ENCODE measurements at regions not wholly inside any gene's neighbourhood (a gene's known extent, or its start where the extent isn't known, plus 50 kb on each side); places are given as distances from the start of the nearest gene placed in this dataset.
A peak's percentile ranks its signal among the peaks of the same experiment; 100 is the strongest.

GRCh38 chr15:66615846-66616245, 50.0 kb upstream of the LCTL start:
- no peak for DNase-seq

GRCh38 chr15:66617137-66618090, 51.6 kb upstream of the LCTL start:
- peak in 1 of 2 donors; percentile 42 for DNase-seq

- DNase-seq, result peak; percentile 22 to 47
Observed at GRCh38 chr15:66619152-66619903, 53.5 kb upstream of the LCTL start.

GRCh38 chr15:66620341-66620740, 54.5 kb upstream of the LCTL start:
- DNase-seq, result no peak

- DNase-seq, result no peak
Observed at GRCh38 chr15:66620744-66621344, 55.0 kb upstream of the LCTL start.

GRCh38 chr15:66621491-66622467, 56.0 kb upstream of the LCTL start:
- DNase-seq, result no peak

GRCh38 chr15:66622591-66623022, 56.8 kb upstream of the LCTL start:
- DNase-seq, result no peak

GRCh38 chr15:66623801-66624453, 58.1 kb upstream of the LCTL start:
- DNase-seq, result no peak

- no peak for DNase-seq
Observed at GRCh38 chr15:66625531-66625930, 59.7 kb upstream of the LCTL start.

- no peak for DNase-seq
Observed at GRCh38 chr15:66625974-66626373, 60.2 kb upstream of the LCTL start.

- no peak for DNase-seq
Observed at GRCh38 chr15:66628976-66629723, 63.4 kb upstream of the LCTL start.

- no peak for DNase-seq
Observed at GRCh38 chr15:66629817-66630576, 64.2 kb upstream of the LCTL start.

GRCh38 chr15:66630801-66631351, 65.1 kb upstream of the LCTL start:
- no peak for DNase-seq

GRCh38 chr15:66631616-66632263, 65.9 kb upstream of the LCTL start:
- DNase-seq, result no peak

GRCh38 chr15:66633041-66633937, 67.5 kb upstream of the LCTL start:
- DNase-seq, result no peak

- DNase-seq, result no peak
Observed at GRCh38 chr15:66633938-66634250, 68.1 kb upstream of the LCTL start.

GRCh38 chr15:66634540-66634939, 67.5 kb upstream of the SMAD6 start:
- DNase-seq, result no peak

- DNase-seq, result no peak
Observed at GRCh38 chr15:66635006-66635405, 67.0 kb upstream of the SMAD6 start.

Data from CD4-positive, alpha-beta T cell treated with Interleukin-1 beta for 1 hour (primary cell).